ENCODE measurements at regions not wholly inside any gene's neighbourhood (a gene's known extent, or its start where the extent isn't known, plus 50 kb on each side); places are given as distances from the start of the nearest gene placed in this dataset.

DNA sequence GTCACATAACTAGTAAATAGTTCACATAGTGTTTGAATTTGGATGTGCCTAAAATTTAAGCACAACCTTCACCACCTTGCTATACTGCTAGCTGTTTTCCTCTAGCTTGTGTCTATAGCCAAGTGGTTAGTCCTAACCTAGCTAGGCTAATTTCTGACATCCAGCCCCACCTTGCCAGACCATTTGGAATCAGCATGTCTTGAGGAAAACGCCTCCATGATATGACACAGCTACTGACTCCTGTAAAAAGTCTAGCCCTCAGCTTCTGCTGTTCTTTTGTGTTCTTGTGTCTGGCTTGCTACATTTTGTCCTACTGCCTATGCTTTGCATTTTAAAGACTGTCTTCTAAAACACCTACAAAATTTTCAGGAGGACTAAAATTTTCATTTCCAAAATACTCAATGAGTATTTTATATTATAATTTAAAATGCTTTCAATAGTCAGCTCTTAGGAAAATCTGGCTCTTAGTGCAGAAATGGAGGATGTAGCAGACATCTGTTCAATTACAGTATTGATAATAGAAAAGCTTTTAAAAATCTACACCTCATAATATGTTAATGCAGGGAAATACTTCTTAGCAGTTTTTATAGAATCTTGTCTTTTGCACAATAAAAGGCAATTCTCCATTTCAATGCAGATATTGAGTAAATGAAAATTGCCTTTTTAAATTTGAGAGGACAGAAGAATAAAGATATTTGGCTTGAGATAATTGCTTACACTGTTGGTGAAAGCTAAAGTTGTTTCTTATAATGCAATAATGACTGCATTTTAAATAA, 160.8 kb upstream of the APP start:
- TF ChIP-seq, protein P1, sequence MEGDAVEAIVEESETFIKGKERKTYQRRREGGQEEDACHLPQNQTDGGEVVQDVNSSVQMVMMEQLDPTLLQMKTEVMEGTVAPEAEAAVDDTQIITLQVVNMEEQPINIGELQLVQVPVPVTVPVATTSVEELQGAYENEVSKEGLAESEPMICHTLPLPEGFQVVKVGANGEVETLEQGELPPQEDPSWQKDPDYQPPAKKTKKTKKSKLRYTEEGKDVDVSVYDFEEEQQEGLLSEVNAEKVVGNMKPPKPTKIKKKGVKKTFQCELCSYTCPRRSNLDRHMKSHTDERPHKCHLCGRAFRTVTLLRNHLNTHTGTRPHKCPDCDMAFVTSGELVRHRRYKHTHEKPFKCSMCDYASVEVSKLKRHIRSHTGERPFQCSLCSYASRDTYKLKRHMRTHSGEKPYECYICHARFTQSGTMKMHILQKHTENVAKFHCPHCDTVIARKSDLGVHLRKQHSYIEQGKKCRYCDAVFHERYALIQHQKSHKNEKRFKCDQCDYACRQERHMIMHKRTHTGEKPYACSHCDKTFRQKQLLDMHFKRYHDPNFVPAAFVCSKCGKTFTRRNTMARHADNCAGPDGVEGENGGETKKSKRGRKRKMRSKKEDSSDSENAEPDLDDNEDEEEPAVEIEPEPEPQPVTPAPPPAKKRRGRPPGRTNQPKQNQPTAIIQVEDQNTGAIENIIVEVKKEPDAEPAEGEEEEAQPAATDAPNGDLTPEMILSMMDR (IDR thresholded peaks at IDR 0.05): no peak
- TF ChIP-seq POLR2A (IDR thresholded peaks at IDR 0.05): no peak
